Ammon's horn (tissue), 1 donor: ENCODE measurements at regions not wholly inside any gene's neighbourhood (a gene's known extent, or its start where the extent isn't known, plus 50 kb on each side); places are given as distances from the start of the nearest gene placed in this dataset.

Source experiments
- DNase-seq: peaks from one replicate; pipeline ENCODE4 v3.0.0-alpha.2; 2016; ENCODE audit warnings: low spot score

- DNase-seq, result no peak
These were observed 240.2 kb downstream of the ENGASE start for GRCh38 chr17:79314617-79315357.

GRCh38 chr17:79311373-79311772 lies 236.7 kb downstream of the ENGASE start:
- no peak for DNase-seq

- DNase-seq, result no peak
These were observed 232.0 kb downstream of the ENGASE start for GRCh38 chr17:79306424-79307318.

- no peak for DNase-seq
These were observed 231.3 kb downstream of the ENGASE start for GRCh38 chr17:79305768-79306423.

- no peak for DNase-seq
These were observed 230.7 kb downstream of the ENGASE start for GRCh38 chr17:79305376-79305767.

- no peak for DNase-seq
These were observed 230.3 kb downstream of the ENGASE start for GRCh38 chr17:79304884-79305283.

GRCh38 chr17:79303641-79304205 lies 229.1 kb downstream of the ENGASE start:
- DNase-seq, result no peak

- no peak for DNase-seq
These were observed 226.8 kb downstream of the ENGASE start for GRCh38 chr17:79301469-79301868.

- no peak for DNase-seq
These were observed 224.7 kb downstream of the ENGASE start for GRCh38 chr17:79299349-79299748.

GRCh38 chr17:79298799-79299198 lies 224.2 kb downstream of the ENGASE start:
- DNase-seq, result peak; percentile 11

GRCh38 chr17:79296243-79296642 lies 221.6 kb downstream of the ENGASE start:
- no peak for DNase-seq

GRCh38 chr17:79295307-79295706 lies 220.7 kb downstream of the ENGASE start:
- DNase-seq, result no peak

GRCh38 chr17:79294459-79295071 lies 219.9 kb downstream of the ENGASE start:
- peak; percentile 45 for DNase-seq

GRCh38 chr17:79292501-79292900 lies 217.9 kb downstream of the ENGASE start:
- DNase-seq, result no peak

GRCh38 chr17:79291391-79291790 lies 216.8 kb downstream of the ENGASE start:
- no peak for DNase-seq

- DNase-seq, result no peak
These were observed 216.1 kb downstream of the ENGASE start for GRCh38 chr17:79290726-79291125.

- no peak for DNase-seq
These were observed 214.3 kb downstream of the ENGASE start for GRCh38 chr17:79288950-79289349.

GRCh38 chr17:79286440-79286839 lies 211.8 kb downstream of the ENGASE start:
- DNase-seq, result no peak

GRCh38 chr17:79285973-79286372 lies 211.3 kb downstream of the ENGASE start:
- DNase-seq, result no peak

- DNase-seq, result no peak
These were observed 207.7 kb downstream of the ENGASE start for GRCh38 chr17:79282294-79282693.

- DNase-seq, result no peak
These were observed 207.2 kb downstream of the ENGASE start for GRCh38 chr17:79281803-79282202.
